Femur (tissue), 1 donor: ENCODE measurements at regions not wholly inside any gene's neighbourhood (a gene's known extent, or its start where the extent isn't known, plus 50 kb on each side); places are given as distances from the start of the nearest gene placed in this dataset.

Experiments used
- DNase-seq: peaks from one replicate; pipeline ENCODE4 v3.0.0-alpha.2; 2017

DNA sequence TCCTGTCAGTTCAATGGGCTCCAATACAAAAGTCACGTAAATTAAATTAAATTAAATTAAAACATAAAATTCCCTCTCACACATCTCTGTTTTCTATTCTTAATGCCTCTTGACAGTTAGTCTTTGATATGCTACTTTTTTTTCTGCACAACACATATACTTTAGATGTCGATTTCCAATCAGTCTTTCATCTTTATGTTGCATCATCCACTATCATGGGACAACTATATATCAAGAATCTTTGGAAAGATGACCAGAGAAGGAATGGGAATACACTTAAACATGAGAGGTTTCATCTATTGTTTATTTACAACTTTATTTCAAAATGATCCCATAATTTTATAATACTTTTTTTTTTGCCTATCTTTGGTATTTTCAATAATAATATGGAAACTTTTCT, 733.3 kb upstream of the FANCL start:
- DNase-seq: no peak

DNA sequence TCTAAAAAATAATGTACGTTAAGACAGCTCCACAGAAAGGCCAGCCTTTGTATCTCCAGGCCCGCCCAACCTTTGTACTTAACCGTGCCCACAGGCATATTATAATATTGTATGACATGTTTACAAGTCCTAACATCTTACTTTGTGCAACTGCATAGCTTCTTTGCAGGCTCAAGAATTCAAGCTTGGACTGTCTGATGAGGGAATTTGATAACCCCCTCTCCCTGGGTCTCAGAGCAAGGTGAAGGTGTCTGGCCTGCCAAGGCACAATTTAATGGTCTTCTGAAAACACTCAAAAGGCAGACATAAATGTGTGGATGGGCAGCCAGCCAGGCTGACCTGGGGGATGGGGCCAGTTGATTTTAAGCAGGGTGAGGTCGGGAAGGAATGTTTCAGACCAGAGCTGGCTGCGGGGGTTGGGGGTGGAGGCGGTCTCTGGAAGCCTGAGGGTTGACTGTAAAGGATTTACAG, 732.7 kb upstream of the FANCL start:
- DNase-seq: no peak

DNA sequence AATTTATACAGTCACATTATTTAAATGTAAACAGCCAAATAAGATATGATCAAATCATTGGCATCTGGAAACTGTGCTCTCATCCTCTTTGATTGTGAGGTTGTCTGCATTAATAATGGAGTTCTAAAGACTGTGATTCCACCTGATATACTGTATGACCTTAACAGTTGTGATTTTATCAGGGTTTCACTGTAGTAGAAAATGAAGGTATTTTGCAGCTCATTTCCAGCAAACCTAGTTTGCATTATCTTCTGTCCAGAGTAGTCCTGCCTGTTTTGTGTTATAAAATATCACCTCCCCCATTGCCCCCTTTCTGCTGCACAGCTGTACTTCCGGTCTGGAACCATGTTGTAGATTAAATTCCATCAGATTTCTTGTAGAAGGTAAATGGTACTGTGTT, 731.6 kb upstream of the FANCL start:
- no peak for DNase-seq

DNA sequence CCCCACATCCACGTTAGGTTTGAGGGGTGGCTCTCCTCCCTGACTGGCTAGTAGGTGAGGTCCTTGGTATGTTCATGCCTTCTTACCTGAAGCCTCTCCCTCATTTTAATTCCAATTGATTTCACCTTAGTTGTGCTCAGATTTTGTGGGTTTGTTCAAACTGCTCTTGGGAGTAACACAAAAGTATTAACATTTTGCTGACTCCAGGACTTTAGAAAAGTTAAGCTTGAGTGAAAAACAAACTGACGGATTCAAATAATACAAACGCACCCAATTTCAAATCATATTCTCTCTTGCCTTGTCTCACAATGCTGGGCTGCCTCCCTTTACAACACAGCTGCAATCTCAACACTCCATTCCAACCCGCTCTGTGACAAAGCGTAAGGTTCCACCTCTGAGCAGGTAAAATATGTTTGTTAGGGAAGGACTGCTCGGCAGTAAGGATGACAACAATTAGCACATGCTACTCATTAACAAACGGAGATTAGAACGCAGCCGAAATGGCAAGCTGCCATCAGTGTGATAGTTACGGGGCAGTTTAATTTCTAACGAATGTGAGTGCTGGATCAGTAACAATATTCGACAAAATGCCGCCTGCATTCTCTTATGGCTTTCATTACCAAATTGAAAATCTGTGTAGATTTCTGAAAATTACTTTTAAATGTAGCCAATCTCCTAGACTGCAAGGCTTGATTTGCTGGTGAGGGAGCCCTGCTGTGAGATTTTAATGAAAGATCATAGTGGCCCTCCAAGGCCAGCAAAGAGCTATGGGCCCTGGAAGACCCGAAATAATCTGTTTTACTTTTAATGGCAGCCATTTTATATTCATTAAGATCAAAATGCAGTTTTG, 730.6 kb upstream of the FANCL start:
- no peak for DNase-seq

DNA sequence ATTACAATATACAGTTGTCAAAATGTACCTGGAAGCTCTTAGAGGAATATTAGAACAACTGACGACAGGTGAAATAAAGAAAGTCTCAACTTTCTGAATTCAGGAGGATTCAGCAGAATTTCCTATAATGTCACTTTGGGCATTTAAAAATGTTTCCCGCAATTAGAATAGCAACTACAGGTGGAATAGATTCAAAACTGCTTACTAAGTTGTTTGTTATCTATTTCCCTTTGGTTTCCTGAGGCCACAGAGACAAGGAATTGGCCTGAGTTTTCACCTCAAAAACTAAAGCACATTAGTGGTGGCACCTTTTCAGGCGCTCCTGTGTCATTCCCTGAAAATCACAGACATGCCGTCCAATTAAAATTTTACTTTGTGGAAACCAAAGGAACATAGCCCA, 729.2 kb upstream of the FANCL start:
- no peak for DNase-seq

DNA sequence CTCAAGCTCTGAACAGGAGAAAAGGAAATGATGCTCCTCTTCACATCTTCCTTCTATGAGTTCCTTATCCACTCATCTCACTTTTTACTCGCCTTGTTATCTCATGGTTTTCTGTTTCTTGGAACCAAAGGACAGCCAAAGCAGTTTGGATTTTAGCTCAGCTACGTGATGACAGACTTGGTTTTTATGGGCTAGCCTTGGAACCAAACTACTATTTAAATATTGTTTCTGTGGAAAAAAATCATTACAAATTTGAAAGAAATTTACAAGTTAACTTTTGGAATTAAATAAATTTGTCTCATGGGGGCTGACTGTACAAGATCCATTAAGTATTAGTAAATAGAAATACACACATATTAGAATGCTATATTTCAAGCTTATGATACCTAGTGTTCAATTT, 727.8 kb upstream of the FANCL start:
- DNase-seq: no peak

DNA sequence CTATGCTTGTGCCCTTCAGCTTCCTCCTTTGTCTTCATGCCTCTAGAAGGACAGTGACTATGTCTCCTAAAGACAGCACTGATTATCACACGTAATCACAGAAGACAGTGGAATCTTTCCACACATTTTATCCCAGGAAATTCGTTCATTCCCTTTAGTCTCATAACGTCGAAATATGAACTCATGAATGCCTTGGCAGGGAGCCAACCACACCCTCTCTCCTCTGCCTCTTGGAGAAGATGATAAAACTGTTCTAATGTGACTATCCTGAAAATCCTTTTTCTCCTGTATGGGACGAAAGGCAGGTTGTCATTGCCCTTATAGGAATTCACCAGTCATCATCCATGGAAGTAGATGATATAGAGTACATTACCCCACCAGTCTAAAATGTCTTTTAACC, 726.6 kb upstream of the FANCL start:
- DNase-seq: no peak

DNA sequence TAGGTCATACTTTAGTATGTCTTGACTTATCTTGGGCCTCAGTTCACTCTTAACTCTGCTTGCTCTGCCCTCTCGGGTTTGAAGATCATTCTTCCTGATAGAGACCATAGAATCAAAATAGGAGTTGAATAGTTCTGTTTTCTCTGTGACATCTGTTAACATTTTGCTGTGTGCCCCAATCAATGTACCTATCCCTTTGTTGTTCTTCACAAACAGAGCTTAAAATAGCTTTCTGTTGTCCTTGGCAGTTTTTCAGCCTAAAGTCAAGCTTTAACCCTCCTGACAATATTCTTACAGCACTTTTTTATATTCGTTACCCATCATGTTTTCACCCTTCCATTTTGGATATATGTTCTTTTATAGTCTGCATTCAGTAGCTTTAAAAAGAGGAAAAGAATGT, 724.5 kb upstream of the FANCL start:
- DNase-seq: no peak

DNA sequence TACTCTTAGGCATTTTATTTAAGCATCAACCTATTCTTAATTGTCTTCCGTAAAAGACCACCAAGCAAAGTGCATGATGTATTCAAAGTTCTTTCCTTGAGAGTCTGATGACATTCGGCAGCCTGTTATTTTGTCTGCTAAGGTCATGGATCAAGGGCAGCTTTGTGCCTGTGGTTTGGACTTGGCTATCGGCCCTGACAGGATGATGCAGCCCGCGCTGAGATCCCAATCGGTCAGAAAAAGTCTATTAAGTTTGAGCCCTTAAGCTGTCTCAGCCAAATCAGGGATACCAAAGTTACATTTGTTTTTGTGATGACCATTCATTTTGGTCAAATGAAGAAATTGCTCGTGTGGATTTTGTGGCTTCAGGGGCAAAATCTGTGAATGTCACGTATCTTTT, 718.9 kb upstream of the FANCL start:
- DNase-seq: no peak

DNA sequence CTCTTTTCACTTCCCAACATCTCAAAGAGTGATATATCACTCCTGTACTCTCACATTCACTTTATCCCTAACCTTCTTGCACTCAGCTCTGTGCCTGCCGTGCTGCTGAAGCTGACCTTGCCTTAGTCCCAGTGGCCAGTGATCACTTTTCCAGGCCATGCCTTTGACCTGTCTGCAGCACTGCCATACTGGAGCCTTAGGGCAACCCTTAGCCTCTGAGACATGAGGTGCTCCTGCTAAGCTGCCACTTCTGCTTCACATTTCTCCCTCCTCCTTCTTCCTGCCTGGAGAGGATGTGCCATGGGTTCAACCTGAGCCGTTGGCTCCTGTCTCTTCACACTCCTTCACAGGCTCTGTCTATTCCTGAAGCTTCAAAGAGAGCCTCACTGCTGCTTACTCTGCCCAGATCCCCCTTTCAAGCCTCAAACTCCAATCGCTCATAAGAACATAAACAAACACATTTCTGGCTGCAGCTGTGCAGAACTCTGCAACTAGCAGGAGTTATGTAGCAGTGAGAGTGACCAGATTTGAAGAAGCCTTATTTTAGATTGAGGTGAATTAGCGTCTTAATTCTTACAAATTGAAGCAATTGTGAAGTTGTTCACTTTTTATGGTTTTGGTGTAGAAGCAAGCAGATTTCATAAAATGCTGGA, 716.2 kb upstream of the FANCL start:
- no peak for DNase-seq

DNA sequence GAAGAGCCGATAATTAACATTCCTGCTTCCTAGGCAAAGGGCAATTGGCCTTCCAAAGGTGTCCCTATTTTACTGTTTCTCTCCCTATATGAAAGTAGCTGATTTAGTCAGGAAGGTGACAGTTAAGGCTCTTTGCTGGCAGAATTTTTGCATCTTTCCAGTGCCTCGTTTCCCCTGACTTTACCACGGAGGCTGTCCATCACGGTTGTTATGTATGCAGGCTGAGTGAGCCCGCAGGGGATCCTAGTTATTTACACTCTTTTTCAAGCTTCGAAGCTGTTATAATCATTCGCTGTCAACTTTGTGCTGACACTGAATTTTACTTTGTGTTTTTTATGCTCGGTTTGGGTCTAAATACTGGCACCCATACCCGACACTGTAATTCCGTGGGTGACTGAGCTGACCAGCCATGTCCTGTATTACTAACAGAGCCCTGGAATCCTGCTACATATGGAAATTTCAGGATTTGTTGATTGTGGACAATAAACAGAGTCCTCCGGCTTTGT, 713.8 kb upstream of the FANCL start:
- no peak for DNase-seq

DNA sequence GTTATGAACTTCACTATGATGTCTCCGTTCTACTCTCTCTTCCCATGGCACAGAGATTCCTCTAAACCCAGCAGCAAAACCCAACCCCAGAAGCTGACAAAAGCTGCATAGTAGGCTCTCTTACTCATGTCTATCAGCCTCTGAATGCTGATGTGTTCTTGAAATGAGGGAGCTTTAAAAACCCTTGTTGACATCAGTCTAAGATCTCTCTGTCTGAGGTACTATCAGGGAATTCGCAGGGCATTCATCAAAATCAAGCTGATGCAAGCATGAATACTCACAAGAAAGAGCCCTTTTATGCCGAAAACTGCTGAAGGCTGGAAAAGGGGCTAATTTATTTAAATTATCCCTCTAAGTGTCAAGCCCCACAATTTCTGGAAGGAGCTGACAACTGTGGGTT, 710.6 kb upstream of the FANCL start:
- DNase-seq: no peak

DNA sequence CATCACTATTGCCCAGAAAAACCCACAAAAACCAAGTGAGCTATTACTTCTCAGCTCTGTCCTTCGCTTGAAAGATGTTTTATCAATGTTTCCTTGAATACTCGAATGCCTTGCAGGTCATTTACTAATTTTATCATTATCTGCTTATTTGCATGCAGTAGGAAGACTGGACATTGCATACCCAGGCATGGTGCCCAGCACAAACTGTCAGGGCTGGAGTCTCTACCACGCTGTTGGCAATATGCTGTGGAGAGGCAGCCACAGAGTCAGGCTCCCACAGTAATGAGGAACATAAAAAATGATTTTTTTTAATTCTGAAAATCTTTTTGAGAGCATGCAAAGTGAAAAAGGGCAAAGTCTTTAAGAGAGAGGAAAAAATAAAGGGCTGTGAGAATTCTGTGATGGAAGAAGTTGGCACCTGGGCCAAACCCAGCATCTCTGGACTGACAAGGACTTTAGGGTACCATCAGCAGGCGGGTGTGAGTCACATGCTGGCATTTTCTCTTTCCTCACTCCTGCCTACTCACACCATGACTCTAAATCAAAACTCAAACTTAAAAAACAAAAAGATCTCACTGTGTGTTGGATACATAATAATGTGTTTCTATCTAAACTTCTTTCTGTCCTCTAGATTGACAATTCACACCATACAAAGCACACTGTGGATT, 709.8 kb upstream of the FANCL start:
- DNase-seq: no peak

DNA sequence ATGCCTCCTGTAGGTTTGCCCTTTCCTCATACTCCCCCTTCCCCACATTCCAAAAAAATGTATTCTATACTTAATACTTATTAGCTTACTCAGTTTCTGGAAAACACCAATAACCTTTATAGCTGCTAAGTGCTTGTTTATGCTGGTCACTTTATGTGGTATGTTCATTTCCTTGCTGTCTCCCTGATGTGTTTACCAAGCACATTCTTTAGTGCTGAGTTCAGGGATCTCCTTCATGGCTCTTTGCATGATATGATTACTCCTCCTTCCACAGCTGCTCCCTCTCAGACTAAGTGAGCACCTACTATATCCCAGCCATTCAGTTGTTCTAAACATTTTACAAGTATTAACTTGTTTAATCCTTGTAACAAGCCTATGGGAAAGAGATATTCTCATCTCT, 698.3 kb upstream of the FANCL start:
- no peak for DNase-seq

DNA sequence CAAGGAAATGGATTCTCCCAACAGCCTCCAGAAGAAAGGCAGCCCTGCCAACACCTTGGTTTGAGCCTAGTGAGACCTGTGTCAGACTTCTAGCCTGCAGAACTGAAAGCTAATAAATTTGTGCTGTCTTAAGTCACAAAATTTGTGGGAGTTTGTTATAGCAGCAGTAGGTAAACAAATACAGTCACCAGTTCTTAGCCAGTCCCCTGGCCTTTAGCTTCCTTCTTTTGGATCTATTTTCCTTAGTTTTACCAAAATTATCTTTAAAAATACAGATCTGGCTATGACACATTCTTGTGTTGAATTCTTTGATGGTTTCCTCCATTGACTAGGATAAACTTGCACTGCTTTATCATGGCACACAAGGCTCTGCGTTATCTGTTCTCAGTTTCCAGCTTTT, 697.9 kb upstream of the FANCL start:
- DNase-seq: no peak

DNA sequence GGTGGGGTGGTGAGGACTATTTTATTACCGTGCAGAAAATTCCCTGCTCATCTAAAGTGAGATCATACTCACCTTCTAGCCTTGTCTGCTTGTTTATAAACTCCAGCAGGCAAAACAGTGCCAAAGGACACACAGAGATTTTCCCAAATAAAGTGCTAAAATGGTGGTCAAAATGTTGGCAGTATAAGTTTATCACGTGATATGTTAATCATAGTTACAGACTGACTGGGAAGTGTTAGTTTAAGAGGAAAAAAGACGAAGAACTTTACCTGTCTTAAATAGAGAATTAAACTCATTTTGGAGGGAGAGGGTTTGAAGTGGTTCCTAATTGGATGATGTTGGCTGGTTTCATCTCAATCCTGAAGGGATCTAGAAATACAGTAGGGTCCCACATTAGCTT, 691.7 kb upstream of the FANCL start:
- no peak for DNase-seq

DNA sequence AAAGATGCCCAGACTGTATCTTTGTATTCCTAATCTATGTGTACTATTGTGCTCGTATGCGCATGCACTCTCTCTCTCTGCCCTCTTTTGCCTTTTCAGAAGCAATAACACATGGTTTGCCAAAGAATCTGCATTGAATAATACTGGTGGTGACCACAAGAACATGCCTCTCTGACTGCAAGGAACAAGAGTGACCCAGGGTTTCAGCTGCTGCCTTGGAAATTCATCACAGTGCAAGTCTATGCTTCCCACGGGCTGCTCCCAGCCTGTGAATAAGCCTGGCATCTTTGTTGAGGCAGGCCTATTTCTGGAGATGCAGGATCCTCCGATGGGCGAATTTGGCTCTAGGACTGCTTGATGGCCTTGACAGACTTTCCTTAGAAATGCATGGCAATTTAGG, 689.4 kb upstream of the FANCL start:
- DNase-seq: no peak

DNA sequence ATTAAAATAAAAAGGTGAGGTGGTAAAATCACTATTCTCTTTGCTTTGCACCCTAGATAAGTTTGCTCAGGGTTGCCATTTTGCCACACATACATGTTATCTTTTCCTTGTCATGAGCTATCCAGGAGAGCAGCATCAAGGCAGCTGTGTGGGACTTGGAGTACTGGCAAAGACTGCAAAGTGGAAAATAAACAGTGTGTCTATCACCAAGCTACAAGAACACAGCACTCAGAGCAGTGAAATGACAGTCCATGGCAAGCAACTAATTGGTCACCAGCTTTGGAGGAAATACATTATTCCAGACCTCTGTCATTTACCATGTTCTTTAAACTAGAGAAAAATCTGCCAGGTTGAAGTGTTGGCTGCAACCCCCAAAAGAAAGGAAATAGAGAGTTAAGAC, 687.8 kb upstream of the FANCL start:
- no peak for DNase-seq

DNA sequence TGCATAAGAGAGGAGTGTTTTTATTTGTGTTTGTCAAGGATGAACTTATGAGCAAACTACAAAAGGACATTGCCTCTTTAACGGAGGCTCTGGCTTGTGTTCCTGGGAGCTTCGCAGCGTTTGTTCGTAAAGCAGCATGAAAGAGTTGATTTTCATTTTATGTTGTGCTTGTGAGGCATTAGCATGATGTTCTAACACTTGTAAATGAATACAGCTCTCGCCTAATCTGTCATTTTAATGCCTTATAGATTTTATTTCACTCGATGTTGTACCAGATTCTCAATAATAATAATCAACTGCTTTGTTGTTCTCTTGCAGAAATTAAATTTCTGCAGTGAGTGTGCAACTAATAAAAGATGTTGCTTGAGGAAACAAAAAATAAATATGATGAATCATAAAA, 687.3 kb upstream of the FANCL start:
- no peak for DNase-seq

DNA sequence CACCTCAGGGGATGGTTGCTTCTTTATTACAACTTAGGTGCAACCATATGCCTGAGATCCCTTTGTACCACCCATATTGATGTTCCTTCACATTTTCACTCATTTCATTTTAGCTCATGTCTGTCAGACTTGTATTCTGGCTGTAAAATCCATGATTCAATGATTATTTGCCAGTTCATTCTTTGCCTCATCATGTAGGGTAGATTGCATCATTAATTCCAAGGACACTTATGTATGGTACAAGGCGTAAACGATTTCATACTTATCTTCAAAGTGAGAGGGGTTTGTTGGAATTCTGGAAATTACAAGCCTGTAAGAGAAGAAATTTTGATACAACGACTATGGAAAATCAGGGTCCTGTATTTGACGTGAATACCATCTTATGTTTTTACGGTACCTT, 685.0 kb upstream of the FANCL start:
- DNase-seq: no peak

DNA sequence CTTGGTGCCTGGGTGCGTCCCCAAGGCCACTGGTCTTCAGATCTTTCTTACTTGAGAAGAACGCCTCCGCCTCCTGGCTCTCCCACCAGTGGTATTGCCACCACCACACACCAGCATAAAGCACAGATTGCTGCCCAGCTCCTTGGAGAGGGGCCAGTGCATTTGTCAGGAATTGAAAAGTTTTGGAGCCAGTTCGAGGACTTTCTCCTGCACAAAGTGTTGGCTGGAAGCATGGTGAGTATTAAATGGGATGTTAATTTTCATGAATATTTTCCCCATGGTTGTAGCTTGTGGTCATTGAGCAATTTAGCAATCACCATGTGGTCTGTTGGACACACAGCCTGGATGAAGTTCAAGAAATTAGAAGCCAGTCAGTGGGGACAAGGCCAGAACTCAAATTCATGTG, 684.6 kb upstream of the FANCL start:
- no peak for DNase-seq

DNA sequence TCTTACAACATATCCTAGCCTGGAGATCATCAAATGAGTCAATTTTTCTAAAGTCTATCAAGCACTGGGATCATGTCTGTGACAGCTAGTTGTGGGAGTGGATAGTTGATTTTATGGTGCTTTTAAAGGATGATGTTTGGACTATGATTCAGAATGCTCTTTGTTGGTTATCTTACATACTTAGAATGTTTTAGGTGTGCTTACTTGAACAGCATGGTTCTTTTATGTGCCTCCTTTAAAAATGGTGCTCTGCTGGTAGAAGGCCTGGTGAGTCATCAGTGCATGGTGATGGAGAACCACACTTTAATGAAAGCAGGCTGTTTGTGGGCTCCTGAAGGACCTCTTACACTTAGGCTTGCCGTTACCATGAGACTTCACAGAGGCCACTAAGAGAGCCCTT, 682.7 kb upstream of the FANCL start:
- no peak for DNase-seq

DNA sequence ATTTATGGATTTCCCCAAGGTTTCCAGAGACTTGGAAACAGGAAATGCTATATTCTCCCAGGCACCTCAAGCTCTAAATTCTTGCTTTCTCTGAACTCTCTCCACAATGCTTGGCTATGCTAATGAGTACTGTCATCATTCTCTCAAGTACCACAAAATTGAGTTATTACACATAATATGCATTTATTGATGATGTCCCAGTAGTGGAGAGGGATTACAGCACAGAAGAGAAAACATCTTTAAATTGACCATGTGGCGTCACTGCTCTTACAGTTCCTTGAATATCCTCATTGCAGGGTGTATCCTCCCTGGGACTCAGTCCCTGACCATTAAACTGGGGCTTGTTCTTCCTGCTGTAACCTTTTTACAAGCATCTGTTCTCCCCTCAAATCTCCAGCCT, 681.1 kb upstream of the FANCL start:
- no peak for DNase-seq

DNA sequence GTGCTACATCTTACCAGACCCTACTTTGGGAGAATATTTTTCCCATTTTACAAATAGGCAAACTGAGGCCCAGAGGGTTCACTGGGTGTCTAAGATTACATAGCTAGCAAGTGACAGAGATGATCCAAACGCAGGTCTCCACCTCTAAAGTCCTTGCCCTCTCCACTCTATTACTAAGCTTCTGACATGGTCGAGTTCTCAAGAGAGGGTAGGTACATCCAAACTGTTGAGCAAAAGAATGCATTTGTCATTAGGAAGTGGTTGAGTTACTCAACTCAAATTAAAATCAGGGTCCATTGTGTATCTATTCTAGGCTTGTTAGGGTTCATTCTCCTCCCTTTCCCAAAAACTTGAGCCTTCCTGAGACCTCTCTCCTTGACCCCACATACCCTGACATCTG, 680.6 kb upstream of the FANCL start:
- no peak for DNase-seq
